K562 (cell line): ENCODE measurements at regions not wholly inside any gene's neighbourhood (a gene's known extent, or its start where the extent isn't known, plus 50 kb on each side); places are given as distances from the start of the nearest gene placed in this dataset.

Source experiments
- ATAC-seq: fragments of 200-7000 bp; cut with Tn5 transposase; 3 replicates; pipeline ENCODE4 v1.9.1; 2020; ENCODE audit warnings: moderate library complexity
- BruUV-seq: library from RNA; stranded (reverse); fragments of 400-500 nt; replicated peaks from 2 replicates; lab custom pipeline; 2021; lab: Mats Ljungman, UMichigan
- CTCF ChIA-PET: fragments of 300-600 bp; formaldehyde crosslinking; extraction: SDS; loops from one replicate; lab custom pipeline; 2021; ENCODE audit warnings: low intra/inter-chr PET ratio; lab: Yijun Ruan, JAX
- POLR2A ChIA-PET: fragments of 300-600, 350-650 bp; sonication (Branson Sonifier 250); formaldehyde crosslinking; extraction: SDS; loops from one replicate; lab custom pipeline; 2021; ENCODE audit warnings: antibody characterized with exemption, inconsistent platforms; lab: Yijun Ruan, JAX
- DNase-seq, 4 experiments: peaks; one replicate each; pipeline versions ENCODE4 v3.0.0 to v3.0.0-alpha.2; 2011 to 2018; ENCODE audit warnings: low spot score in 3 of 4, mixed read lengths in 3 of 4; ENCODE audit errors: extremely low read depth in 1 of 4
- FAIRE-seq: peaks from 2 replicates; lab custom pipeline; 2011; peaks lifted over from hg19 to GRCh38; lab: Jason Lieb, UNC
- H2AFZ ChIP-seq: 2 replicates; pipeline ENCODE4 v1.6.0; 2011; ENCODE audit warnings: low read depth, low read length, control low read depth, inconsistent platforms
- H3K27ac ChIP-seq: fragments of 200-600 bp; 3 replicates; pipeline ENCODE4 v1.8.0; 2011; ENCODE audit warnings: low read depth, mild to moderate bottlenecking, control low read depth, inconsistent platforms, low read length, moderate library complexity, mixed read lengths; ENCODE audit errors: extremely low read depth
- H3K27me3 ChIP-seq, 2 experiments: fragments of 300-600 bp in 1 of 2; 2 replicates in 1 of 2; 3 replicates in 1 of 2; pipeline versions ENCODE4 v1.6.0 to v1.8.0; 2011; ENCODE audit warnings: inconsistent platforms in 2 of 2, low read length in 2 of 2, mild to moderate bottlenecking in 1 of 2, mixed read lengths in 1 of 2, moderate library complexity in 1 of 2; ENCODE audit not compliant: control insufficient read depth in 2 of 2, insufficient read depth in 2 of 2
- H3K36me3 ChIP-seq: fragments of 300-600 bp; 3 replicates; pipeline ENCODE4 v1.8.0; 2011; ENCODE audit warnings: mild to moderate bottlenecking, low read length, inconsistent platforms; ENCODE audit not compliant: control insufficient read depth, insufficient read depth
- H3K4me1 ChIP-seq, 2 experiments: fragments of 200-600 bp in 1 of 2; replicated peaks in 1 of 2; 2 replicates in 1 of 2; 3 replicates in 1 of 2; pipeline versions ENCODE4 v1.5.1 to v1.8.0; 2011; ENCODE audit warnings: inconsistent platforms in 2 of 2, low read length in 2 of 2, mild to moderate bottlenecking in 1 of 2, mixed read lengths in 1 of 2, moderate library complexity in 1 of 2; ENCODE audit not compliant: control insufficient read depth in 2 of 2, insufficient read depth in 2 of 2
- H3K4me2 ChIP-seq: 2 replicates; pipeline ENCODE4 v1.6.1; 2011; ENCODE audit warnings: low read length, control low read depth, inconsistent platforms, mixed read lengths; ENCODE audit not compliant: insufficient read depth
- H3K4me3 ChIP-seq: fragments of 200-600 bp; sonication (generic), shearing (Covaris generic); 2 replicates; pipeline ENCODE4 v1.5.1; 2016; ENCODE audit warnings: control low read depth, inconsistent platforms
- H3K79me2 ChIP-seq: fragments of 200-600 bp; 3 replicates; pipeline ENCODE4 v1.8.0; 2011; ENCODE audit warnings: low read length, inconsistent platforms; ENCODE audit not compliant: control insufficient read depth, insufficient read depth
- H3K9ac ChIP-seq, 2 experiments: 2 replicates each; pipeline versions ENCODE4 v1.6.0 to v1.6.1; 2011; ENCODE audit warnings: low read depth in 2 of 2, low read length in 2 of 2, control low read depth in 1 of 2, inconsistent platforms in 1 of 2, mild to moderate bottlenecking in 1 of 2, mixed read lengths in 1 of 2; ENCODE audit not compliant: insufficient read depth in 1 of 2
- H3K9me1 ChIP-seq: one replicate; pipeline ENCODE4 v1.6.0; 2011; ENCODE audit warnings: inconsistent platforms, mild to moderate bottlenecking, low read length, moderate library complexity; ENCODE audit not compliant: control insufficient read depth, insufficient read depth
- H3K9me3 ChIP-seq: replicated peaks from 2 replicates; pipeline ENCODE4 v1.5.1; 2011; ENCODE audit warnings: low read depth, low read length, inconsistent platforms; ENCODE audit not compliant: control insufficient read depth, insufficient read depth
- H4K20me1 ChIP-seq: replicated peaks from 2 replicates; pipeline ENCODE4 v1.6.1; 2011; ENCODE audit warnings: low read length, inconsistent platforms, mixed read lengths; ENCODE audit not compliant: control insufficient read depth, insufficient read depth
- PHTF2 ChIP-seq: fragments of 250-450 bp; sonication (Bioruptor Pico); IDR thresholded peaks from 2 replicates; pipeline ENCODE4 v1.5.0; 2021; ENCODE audit warnings: mild to moderate bottlenecking
- ZBTB40 ChIP-seq, 2 experiments: fragments of 450-650 bp in 1 of 2; sonication (generic) in 1 of 2; formaldehyde crosslinking in 1 of 2; IDR thresholded peaks; 2 replicates each; pipeline versions ENCODE4 v1.7.1 to v1.9.0; 2016 to 2022; ENCODE audit warnings: inconsistent platforms in 1 of 2, mild to moderate bottlenecking in 1 of 2, missing genetic modification reagents in 1 of 2
- WGBS: fragments of 100-300 bp; shearing (Covaris generic); methylation state at CpG from one replicate; pipeline ENCODE4 v1.1.6; 2016; ENCODE audit warnings: low coverage, mixed read lengths; ENCODE audit not compliant: insufficient coverage; ENCODE audit errors: missing lambda C conversion rate; 5-methylcytosine and 5-hydroxymethylcytosine counted together
- in situ Hi-C: fragments of 300-500 bp; cut with MboI; formaldehyde crosslinking; loops from 4 replicates; pipeline ENCODE4 v1.15.0; 2018; ENCODE audit warnings: inconsistent platforms, mixed read lengths
- intact Hi-C: fragments of 100-400 bp; cut with micrococcal nuclease; formaldehyde crosslinking; loops from 2 replicates; pipeline ENCODE4 v1.14.2; 2022

- H3K36me3 ChIP-seq: no peaks in the 10 kb centered on the region
- ATAC-seq: no peak
- H3K27ac ChIP-seq: no peak overlapping the region
- no TSS peak for BruUV-seq
- FAIRE-seq: no peak
- no peak overlapping the region for H3K4me3 ChIP-seq
- H3K9me3 ChIP-seq: no peaks in the 10 kb centered on the region
- no peaks in the 10 kb centered on the region for H4K20me1 ChIP-seq
- DNase-seq: no peak
- TF ChIP-seq ZBTB40 (IDR thresholded peaks at IDR 0.05) (peak; percentile 87), ZBTB40 (CRISPR knock-in tag; IDR thresholded peaks at IDR 0.05) (no peak), PHTF2 (no peak)
- TF ChIP-seq, all 486 proteins: peak for 1
- CTCF ChIA-PET: no interaction called here
- Histone ChIP-seq H3K9me1 (no peaks in the 10 kb centered on the region), H3K79me2 (no peaks in the 10 kb centered on the region), H3K4me2 (no peak overlapping the region), H2AFZ (peak overlapping the region; percentile 26; the same call in 1 of the 2 replicates), H3K9ac (no peak overlapping the region), H3K4me1 (no peaks in the 10 kb centered on the region), H3K27me3 (peaks cover 0 to 3% of the 10 kb centered on the region in 2 experiments; a peak in 1 of 5 replicates)
- intact Hi-C loops (no loop called here), in situ Hi-C loops (no loop called here)
- WGBS: 3% methylated on average over 5 of the region's 5 CpGs
- POLR2A ChIA-PET: interaction anchor here (0.7 kb wide), 1 partner anchor 16 kb away, joined by 3 read pairs; no protein-coding TSS in a partner anchor
Observed at GRCh38 chr1:147417024-147417423, 124.3 kb upstream of the BCL9 start.
